Neural cell (in vitro differentiated cells): ENCODE measurements at regions not wholly inside any gene's neighbourhood (a gene's known extent, or its start where the extent isn't known, plus 50 kb on each side); places are given as distances from the start of the nearest gene placed in this dataset.

Experiments
- EP300 ChIP-seq: fragments of 450-650 bp; conservative IDR thresholded peaks from 2 replicates; pipeline ENCODE4 v1.6.1; 2014; ENCODE audit warnings: antibody characterized with exemption, mild to moderate bottlenecking, moderate library complexity; ENCODE audit not compliant: poor library complexity, severe bottlenecking
- EZH2 ChIP-seq: fragments of 200-600, 300-800 bp; shearing (Covaris generic), sonication (generic); IDR thresholded peaks from 2 replicates; pipeline ENCODE4 v1.6.1; 2014; ENCODE audit warnings: antibody characterized with exemption, low read length, borderline replicate concordance, mild to moderate bottlenecking; ENCODE audit not compliant: insufficient read depth, poor library complexity, severe bottlenecking
- POLR2AphosphoS5 ChIP-seq: IDR thresholded peaks from 2 replicates; pipeline ENCODE4 v1.6.1; 2012
- RAD21 ChIP-seq: fragments of 450-650 bp; conservative IDR thresholded peaks from 2 replicates; pipeline ENCODE4 v1.6.1; 2014; ENCODE audit warnings: antibody characterized with exemption, mild to moderate bottlenecking, moderate library complexity
- SMC3 ChIP-seq: fragments of 450-650 bp; conservative IDR thresholded peaks from 2 replicates; pipeline ENCODE4 v1.6.1; 2014; ENCODE audit warnings: antibody characterized with exemption, mild to moderate bottlenecking, moderate library complexity; ENCODE audit not compliant: poor library complexity
- TAF1 ChIP-seq: IDR thresholded peaks from 2 replicates; pipeline ENCODE4 v1.6.1; 2012; ENCODE audit warnings: low read depth
- TF ChIP-seq, protein P1 (sequence below): fragments of 450-650 bp; IDR thresholded peaks from 2 replicates; pipeline ENCODE4 v1.5.1; 2014; ENCODE audit warnings: antibody characterized with exemption, mild to moderate bottlenecking, moderate library complexity; ENCODE audit not compliant: poor library complexity, severe bottlenecking
- TF ChIP-seq, protein P2 (sequence below): IDR thresholded peaks from 2 replicates; pipeline ENCODE4 v1.6.1; 2012; ENCODE audit warnings: borderline replicate concordance

DNA sequence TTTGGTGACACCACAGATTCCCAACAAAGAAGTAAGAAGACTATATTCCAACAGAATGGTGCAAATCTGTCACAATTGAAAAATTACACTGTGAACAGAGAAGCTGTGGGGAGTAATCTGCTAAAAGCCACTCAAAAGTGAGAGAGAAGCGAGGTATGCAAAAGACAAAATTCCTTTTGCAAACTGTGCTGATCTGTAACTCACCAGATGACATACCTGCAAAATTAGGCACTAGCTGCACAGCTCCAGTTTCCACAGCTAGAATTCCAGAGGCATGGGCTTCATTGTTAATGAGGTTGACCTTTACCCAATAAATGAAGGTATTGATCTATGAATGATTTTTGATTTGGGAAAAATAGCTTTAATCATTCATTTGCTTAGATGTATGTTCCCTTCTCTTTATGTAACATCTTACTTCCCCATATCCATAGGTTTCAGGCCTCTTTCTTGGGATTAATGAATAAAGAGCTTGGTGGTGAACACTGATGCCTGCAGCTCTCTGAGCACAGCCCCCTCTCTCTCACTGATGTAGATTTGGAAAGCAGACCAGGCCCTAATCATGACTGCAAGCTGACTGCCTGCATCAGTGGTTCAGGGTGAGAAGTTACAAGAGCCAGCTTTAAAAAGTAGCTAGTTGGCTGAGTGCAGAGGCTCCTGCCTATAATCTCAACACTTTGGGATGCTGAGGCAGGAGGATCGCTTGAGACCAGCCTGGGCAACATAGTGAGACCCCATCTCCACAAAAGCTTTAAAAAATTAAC is 85.2 kb downstream of the LACC1 start:
- TF ChIP-seq, protein P1, sequence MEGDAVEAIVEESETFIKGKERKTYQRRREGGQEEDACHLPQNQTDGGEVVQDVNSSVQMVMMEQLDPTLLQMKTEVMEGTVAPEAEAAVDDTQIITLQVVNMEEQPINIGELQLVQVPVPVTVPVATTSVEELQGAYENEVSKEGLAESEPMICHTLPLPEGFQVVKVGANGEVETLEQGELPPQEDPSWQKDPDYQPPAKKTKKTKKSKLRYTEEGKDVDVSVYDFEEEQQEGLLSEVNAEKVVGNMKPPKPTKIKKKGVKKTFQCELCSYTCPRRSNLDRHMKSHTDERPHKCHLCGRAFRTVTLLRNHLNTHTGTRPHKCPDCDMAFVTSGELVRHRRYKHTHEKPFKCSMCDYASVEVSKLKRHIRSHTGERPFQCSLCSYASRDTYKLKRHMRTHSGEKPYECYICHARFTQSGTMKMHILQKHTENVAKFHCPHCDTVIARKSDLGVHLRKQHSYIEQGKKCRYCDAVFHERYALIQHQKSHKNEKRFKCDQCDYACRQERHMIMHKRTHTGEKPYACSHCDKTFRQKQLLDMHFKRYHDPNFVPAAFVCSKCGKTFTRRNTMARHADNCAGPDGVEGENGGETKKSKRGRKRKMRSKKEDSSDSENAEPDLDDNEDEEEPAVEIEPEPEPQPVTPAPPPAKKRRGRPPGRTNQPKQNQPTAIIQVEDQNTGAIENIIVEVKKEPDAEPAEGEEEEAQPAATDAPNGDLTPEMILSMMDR = no peak
- TF ChIP-seq EZH2 (no peak), POLR2AphosphoS5 (no peak), TAF1 (no peak), SMC3 (no peak), EP300 (no peak), RAD21 (no peak)
- TF ChIP-seq, protein P2, sequence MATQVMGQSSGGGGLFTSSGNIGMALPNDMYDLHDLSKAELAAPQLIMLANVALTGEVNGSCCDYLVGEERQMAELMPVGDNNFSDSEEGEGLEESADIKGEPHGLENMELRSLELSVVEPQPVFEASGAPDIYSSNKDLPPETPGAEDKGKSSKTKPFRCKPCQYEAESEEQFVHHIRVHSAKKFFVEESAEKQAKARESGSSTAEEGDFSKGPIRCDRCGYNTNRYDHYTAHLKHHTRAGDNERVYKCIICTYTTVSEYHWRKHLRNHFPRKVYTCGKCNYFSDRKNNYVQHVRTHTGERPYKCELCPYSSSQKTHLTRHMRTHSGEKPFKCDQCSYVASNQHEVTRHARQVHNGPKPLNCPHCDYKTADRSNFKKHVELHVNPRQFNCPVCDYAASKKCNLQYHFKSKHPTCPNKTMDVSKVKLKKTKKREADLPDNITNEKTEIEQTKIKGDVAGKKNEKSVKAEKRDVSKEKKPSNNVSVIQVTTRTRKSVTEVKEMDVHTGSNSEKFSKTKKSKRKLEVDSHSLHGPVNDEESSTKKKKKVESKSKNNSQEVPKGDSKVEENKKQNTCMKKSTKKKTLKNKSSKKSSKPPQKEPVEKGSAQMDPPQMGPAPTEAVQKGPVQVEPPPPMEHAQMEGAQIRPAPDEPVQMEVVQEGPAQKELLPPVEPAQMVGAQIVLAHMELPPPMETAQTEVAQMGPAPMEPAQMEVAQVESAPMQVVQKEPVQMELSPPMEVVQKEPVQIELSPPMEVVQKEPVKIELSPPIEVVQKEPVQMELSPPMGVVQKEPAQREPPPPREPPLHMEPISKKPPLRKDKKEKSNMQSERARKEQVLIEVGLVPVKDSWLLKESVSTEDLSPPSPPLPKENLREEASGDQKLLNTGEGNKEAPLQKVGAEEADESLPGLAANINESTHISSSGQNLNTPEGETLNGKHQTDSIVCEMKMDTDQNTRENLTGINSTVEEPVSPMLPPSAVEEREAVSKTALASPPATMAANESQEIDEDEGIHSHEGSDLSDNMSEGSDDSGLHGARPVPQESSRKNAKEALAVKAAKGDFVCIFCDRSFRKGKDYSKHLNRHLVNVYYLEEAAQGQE = no peak
